ENCODE measurements at regions not wholly inside any gene's neighbourhood (a gene's known extent, or its start where the extent isn't known, plus 50 kb on each side); places are given as distances from the start of the nearest gene placed in this dataset.

DNA sequence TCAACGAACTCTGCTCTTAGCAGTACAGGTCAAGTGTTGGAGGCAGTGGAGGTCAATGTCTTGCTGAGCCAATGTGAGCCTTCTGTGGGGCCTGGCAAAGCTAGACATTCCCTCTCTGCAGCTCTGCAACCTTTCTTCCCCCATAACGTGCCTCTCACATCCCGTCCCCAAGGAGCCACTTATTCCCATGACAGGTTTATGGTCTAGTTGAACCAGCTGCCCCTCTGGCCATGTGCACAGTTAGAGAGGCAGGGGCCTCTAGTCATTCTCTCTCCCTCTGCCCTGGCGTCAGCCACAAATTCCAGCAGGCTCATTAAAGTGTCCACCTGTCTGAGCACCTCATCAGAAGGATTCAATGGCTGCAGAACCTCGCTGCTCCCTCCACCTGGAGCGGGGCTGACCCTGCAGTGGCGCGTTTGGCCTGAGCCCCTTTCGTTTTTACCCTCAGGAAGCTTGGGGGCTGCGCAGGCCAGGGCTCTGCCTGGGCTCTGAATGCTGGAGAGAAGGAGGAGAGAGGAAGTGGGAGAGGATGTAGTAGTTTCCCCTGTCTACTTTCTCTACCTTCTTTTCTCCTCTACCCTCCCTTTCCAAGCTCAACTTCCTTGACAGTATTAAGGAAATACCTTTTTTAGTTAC is 302.1 kb upstream of the B3GAT1 start:
- H3K27ac ChIP-seq, result no peak overlapping the region
- DNase-seq, result peak in 1 of 4 donors; percentile 67

DNA sequence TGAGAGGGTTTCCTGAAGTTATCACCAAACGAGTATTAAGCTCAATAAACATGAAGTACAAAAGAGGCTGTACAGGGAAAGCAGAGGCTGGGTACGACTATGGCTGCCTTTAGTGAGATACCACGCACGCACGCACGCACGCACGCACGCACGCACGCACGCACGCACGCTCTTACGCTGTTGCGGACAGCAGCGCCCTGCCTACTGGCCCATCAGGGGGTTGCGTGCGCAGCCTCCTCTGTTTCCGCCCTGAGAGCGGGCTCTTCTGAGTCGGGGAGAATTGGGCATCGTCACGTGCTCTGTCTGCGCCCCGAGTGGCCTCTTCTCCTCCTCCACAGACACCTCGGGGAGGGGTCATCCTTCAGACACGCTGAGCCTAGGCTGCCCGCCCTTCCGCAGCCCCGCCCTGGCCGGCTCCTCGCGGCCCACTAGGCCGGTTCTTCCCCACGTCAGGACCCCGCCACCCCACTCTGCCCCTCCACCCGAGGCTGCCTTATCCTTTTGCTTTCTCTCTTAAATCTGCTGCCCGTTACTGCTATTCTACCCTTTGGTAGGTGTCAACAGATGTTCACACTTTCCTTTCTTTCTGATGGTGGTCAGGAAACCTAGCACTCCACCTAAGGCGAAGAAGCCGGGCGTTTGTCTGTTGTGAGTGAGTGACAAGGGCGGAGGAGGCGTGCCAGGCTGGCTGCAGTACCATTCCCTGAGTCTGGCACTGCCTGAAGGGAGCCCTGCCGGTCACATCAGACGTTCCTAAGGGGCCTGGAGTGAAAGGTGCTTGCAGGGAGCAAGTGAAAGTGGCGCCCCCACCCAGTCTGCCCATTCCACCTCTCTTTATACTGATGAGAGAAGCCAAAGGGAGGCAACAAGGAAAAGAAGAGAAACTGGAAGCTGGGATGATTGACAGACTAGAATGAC is 300.4 kb upstream of the B3GAT1 start:
- H3K27ac ChIP-seq, result no peak overlapping the region
- peak in 1 of 4 donors; percentile 67 for DNase-seq
- no peaks in the 10 kb centered on the region for H3K36me3 ChIP-seq
- H3K27me3 ChIP-seq, result peaks cover 4 to 6% of the 10 kb centered on the region in 2 donors
- intact Hi-C loops (cut with DNase I), result no loop called here
- TF ChIP-seq, protein P1, sequence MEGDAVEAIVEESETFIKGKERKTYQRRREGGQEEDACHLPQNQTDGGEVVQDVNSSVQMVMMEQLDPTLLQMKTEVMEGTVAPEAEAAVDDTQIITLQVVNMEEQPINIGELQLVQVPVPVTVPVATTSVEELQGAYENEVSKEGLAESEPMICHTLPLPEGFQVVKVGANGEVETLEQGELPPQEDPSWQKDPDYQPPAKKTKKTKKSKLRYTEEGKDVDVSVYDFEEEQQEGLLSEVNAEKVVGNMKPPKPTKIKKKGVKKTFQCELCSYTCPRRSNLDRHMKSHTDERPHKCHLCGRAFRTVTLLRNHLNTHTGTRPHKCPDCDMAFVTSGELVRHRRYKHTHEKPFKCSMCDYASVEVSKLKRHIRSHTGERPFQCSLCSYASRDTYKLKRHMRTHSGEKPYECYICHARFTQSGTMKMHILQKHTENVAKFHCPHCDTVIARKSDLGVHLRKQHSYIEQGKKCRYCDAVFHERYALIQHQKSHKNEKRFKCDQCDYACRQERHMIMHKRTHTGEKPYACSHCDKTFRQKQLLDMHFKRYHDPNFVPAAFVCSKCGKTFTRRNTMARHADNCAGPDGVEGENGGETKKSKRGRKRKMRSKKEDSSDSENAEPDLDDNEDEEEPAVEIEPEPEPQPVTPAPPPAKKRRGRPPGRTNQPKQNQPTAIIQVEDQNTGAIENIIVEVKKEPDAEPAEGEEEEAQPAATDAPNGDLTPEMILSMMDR (IDR thresholded peaks at IDR 0.05), result no peak
- no peak for ATAC-seq
- H3K4me1 ChIP-seq, result no peaks in the 10 kb centered on the region
- no peak overlapping the region for H3K4me3 ChIP-seq
- no peaks in the 10 kb centered on the region for H3K9me3 ChIP-seq

More for the DNA sequence above, 302.1 kb upstream of the B3GAT1 start:
- H3K4me3 ChIP-seq, result no peak overlapping the region
- no peak for ATAC-seq
- intact Hi-C loops (cut with DNase I), result no loop called here
- H3K9me3 ChIP-seq, result no peaks in the 10 kb centered on the region
- no peaks in the 10 kb centered on the region for H3K36me3 ChIP-seq
- no peaks in the 10 kb centered on the region for H3K4me1 ChIP-seq
- H3K27me3 ChIP-seq, result peaks cover 4 to 6% of the 10 kb centered on the region in 2 donors
- TF ChIP-seq, protein P1 (IDR thresholded peaks at IDR 0.05), result no peak

DNA sequence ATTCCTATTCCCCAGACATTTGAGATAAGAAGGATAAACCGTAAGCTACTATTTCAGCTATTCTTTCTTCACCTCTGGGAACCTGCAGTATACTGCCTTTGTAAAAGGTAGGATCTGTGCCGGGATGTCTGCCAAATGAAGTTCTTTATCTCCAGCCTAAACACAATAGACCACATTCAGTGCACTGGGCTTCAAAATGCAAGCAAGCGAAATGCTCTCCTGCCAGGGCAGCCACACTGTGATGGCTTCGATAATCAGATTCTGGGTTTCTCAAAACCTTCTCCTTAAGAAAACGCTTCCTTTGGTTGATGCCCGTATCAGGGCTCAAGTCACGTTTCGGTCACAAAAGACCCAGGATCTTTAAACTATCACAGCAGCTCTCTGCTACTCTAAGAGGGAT is 299.5 kb upstream of the B3GAT1 start:
- H3K36me3 ChIP-seq, result no peaks in the 10 kb centered on the region
- ATAC-seq, result no peak
- H3K4me1 ChIP-seq, result no peaks in the 10 kb centered on the region
- H3K9me3 ChIP-seq, result no peaks in the 10 kb centered on the region
- intact Hi-C loops (cut with DNase I), result no loop called here
- TF ChIP-seq, protein P1 (IDR thresholded peaks at IDR 0.05), result no peak
- H3K4me3 ChIP-seq, result no peak overlapping the region
- no peak for DNase-seq
- peaks cover 4 to 6% of the 10 kb centered on the region in 2 donors for H3K27me3 ChIP-seq
- H3K27ac ChIP-seq, result no peak overlapping the region

DNA sequence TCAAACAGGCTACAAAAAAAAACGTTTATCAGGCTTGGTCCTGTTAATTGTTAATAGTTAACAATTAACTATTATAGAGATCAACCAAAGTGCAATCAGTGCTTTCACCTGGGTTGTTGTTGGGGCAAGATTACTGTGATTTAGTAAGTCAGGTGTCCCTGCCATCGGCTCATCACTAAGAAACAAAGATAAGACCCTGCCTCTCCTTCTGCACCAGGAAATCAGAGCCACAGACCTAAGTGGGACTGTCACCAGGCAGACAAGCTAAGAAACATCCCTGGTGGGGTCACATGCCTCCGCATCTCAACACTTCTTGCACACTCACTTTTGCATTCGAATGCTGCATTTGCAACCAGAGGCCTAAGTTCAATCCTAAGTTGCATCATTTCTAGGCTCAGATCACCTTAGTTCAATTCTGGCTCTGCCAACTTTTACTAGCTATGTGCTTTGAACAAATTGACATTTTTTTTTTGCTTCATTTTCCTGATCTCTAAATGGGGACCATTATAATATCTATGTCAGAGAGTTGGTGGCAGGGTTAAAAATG is 298.9 kb upstream of the B3GAT1 start:
- Histone ChIP-seq H3K4me3 (no peak overlapping the region), H3K27ac (no peak overlapping the region), H3K36me3 (no peaks in the 10 kb centered on the region), H3K4me1 (no peaks in the 10 kb centered on the region), H3K27me3 (peaks cover 4 to 6% of the 10 kb centered on the region in 2 donors), H3K9me3 (no peaks in the 10 kb centered on the region)
- TF ChIP-seq, protein P1 (IDR thresholded peaks at IDR 0.05), result no peak
- DNase-seq, result no peak
- no peak for ATAC-seq
- intact Hi-C loops (cut with DNase I), result no loop called here

DNA sequence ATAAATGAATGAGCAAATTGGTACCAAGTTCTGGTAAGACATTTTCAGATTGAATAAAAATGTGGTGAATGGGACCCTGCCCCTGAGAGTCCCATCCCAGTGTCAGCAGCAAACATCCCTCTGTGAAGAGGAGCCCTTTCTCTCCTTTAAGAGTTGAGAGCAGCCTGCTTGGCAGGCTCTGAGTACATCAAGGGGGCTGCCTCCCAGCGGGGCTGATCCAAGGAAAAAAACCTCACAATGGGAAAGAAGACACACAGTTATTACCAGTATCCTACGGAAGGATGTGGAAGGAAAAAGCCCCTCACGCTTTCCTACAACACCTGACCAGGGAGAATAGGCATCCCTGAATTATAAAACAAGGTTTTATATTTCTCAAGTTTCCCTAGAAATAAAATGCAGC is 293.8 kb upstream of the B3GAT1 start:
- Histone ChIP-seq H3K27me3 (peaks cover 0 to 22% of the 10 kb centered on the region in 2 donors), H3K4me3 (no peak overlapping the region), H3K4me1 (no peaks in the 10 kb centered on the region), H3K9me3 (no peaks in the 10 kb centered on the region), H3K27ac (no peak overlapping the region), H3K36me3 (no peaks in the 10 kb centered on the region)
- TF ChIP-seq, protein P1 (IDR thresholded peaks at IDR 0.05), result no peak
- intact Hi-C loops (cut with DNase I), result no loop called here
- ATAC-seq, result no peak
- DNase-seq, result no peak

Measured in left lung (tissue), 4 donors.